NB4 (cell line): ENCODE measurements at regions not wholly inside any gene's neighbourhood (a gene's known extent, or its start where the extent isn't known, plus 50 kb on each side); places are given as distances from the start of the nearest gene placed in this dataset.

Experiments used
- DNase-seq: peaks from one replicate; pipeline ENCODE4 v3.0.0; 2010; ENCODE audit warnings: low read depth
- H3K4me3 ChIP-seq: one replicate; pipeline ENCODE4 v1.5.1; 2011; ENCODE audit warnings: mild to moderate bottlenecking, low read depth, low read length, moderate library complexity
- CTCF ChIP-seq: IDR thresholded peaks from one replicate; pipeline ENCODE4 v1.5.1; 2012; ENCODE audit warnings: low read depth, low read length
- MAX ChIP-seq: IDR thresholded peaks from 2 replicates; pipeline ENCODE4 v1.6.1; 2011; ENCODE audit warnings: low read depth, low read length
- MYC ChIP-seq: IDR thresholded peaks from 2 replicates; pipeline ENCODE4 v1.6.1; 2011; ENCODE audit warnings: low read depth, low read length
- POLR2A ChIP-seq: IDR thresholded peaks from 2 replicates; pipeline ENCODE4 v1.6.1; 2011; ENCODE audit warnings: mild to moderate bottlenecking; ENCODE audit not compliant: insufficient read length; ENCODE audit errors: extremely low read depth

- no peak for DNase-seq
- no peak overlapping the region for H3K4me3 ChIP-seq
- no peak for TF ChIP-seq CTCF
- no peak for TF ChIP-seq POLR2A
- TF ChIP-seq MYC: no peak
- TF ChIP-seq MAX: no peak
Measured at GRCh38 chr15:88323976-88324740, 67.6 kb upstream of the NTRK3 start.

GRCh38 chr15:88323468-88323867 is 66.9 kb upstream of the NTRK3 start:
- H3K4me3 ChIP-seq: no peak overlapping the region
- DNase-seq: no peak
- TF ChIP-seq CTCF (no peak), MYC (no peak), POLR2A (no peak), MAX (no peak)

- TF ChIP-seq CTCF (no peak), POLR2A (no peak), MAX (no peak)
- no peak overlapping the region for H3K4me3 ChIP-seq
- no peak for DNase-seq
Measured at GRCh38 chr15:88322461-88322860, 65.9 kb upstream of the NTRK3 start.

- no peak for DNase-seq
- H3K4me3 ChIP-seq: no peak overlapping the region
- TF ChIP-seq MYC: no peak
Measured at GRCh38 chr15:88321271-88321670, 64.7 kb upstream of the NTRK3 start.

- H3K4me3 ChIP-seq: no peak overlapping the region
- no peak for DNase-seq
- TF ChIP-seq POLR2A: no peak
Measured at GRCh38 chr15:88316586-88316985, 60.0 kb upstream of the NTRK3 start.

- no peak for TF ChIP-seq POLR2A
- no peak for TF ChIP-seq CTCF
- TF ChIP-seq MAX: no peak
- no peak for TF ChIP-seq MYC
- H3K4me3 ChIP-seq: no peak overlapping the region
- no peak for DNase-seq
Measured at GRCh38 chr15:88315221-88315878, 58.8 kb upstream of the NTRK3 start.
